Trophoblast cell (in vitro differentiated cells and primary cell): ENCODE measurements at regions not wholly inside any gene's neighbourhood (a gene's known extent, or its start where the extent isn't known, plus 50 kb on each side); places are given as distances from the start of the nearest gene placed in this dataset.
"Not testable (repeated sequence)": the region's sequence is repeated elsewhere in the genome, so short reads cannot be mapped to it uniquely, and the experiment has no call there.

Experiments used
- DNase-seq, 2 donors: peaks; one replicate each; pipeline ENCODE4 v3.0.0-alpha.2; 2016
- H2AFZ ChIP-seq: 2 replicates; pipeline ENCODE4 v1.6.1; 2013; ENCODE audit warnings: low read length, moderate library complexity, mild to moderate bottlenecking; ENCODE audit not compliant: insufficient read depth, poor library complexity
- H2AK5ac ChIP-seq: 2 replicates; pipeline ENCODE4 v1.6.1; 2013; ENCODE audit warnings: mild to moderate bottlenecking, low read length
- H2BK120ac ChIP-seq: 2 replicates; pipeline ENCODE4 v1.6.1; 2013; ENCODE audit warnings: low read length, mild to moderate bottlenecking, moderate library complexity; ENCODE audit not compliant: insufficient read depth, poor library complexity
- H2BK12ac ChIP-seq: 2 replicates; pipeline ENCODE4 v1.6.1; 2013; ENCODE audit warnings: mild to moderate bottlenecking, low read length, moderate library complexity
- H2BK5ac ChIP-seq: 2 replicates; pipeline ENCODE4 v1.6.1; 2013; ENCODE audit warnings: low read length, low read depth, moderate library complexity, mild to moderate bottlenecking; ENCODE audit not compliant: poor library complexity
- H3K14ac ChIP-seq: 2 replicates; pipeline ENCODE4 v1.6.1; 2013; ENCODE audit warnings: mild to moderate bottlenecking, low read length
- H3K18ac ChIP-seq: 2 replicates; pipeline ENCODE4 v1.6.1; 2013; ENCODE audit warnings: mild to moderate bottlenecking, low read length
- H3K23ac ChIP-seq: 2 replicates; pipeline ENCODE4 v1.6.1; 2013; ENCODE audit warnings: low read length
- H3K27ac ChIP-seq: 2 replicates; pipeline ENCODE4 v1.5.1; 2013; ENCODE audit warnings: low read depth, mild to moderate bottlenecking, inconsistent platforms, low read length, moderate library complexity
- H3K27me3 ChIP-seq: 2 replicates; pipeline ENCODE4 v1.6.1; 2013; ENCODE audit warnings: inconsistent platforms, mild to moderate bottlenecking, low read length, moderate library complexity; ENCODE audit not compliant: insufficient read depth
- H3K36me3 ChIP-seq, 2 experiments: 1 replicate in 1 of 2; 2 replicates in 1 of 2; pipeline ENCODE4 v1.6.1; 2013; ENCODE audit warnings: low read length in 2 of 2, mild to moderate bottlenecking in 2 of 2, moderate library complexity in 1 of 2; ENCODE audit not compliant: insufficient read depth in 2 of 2, control insufficient read depth in 1 of 2
- H3K4ac ChIP-seq: 2 replicates; pipeline ENCODE4 v1.6.1; 2013; ENCODE audit warnings: low read depth, mild to moderate bottlenecking, low read length, moderate library complexity
- H3K4me1 ChIP-seq, 2 experiments: 1 replicate in 1 of 2; 2 replicates in 1 of 2; pipeline ENCODE4 v1.6.1; 2013; ENCODE audit warnings: low read length in 2 of 2, mild to moderate bottlenecking in 2 of 2, moderate library complexity in 1 of 2; ENCODE audit not compliant: insufficient read depth in 2 of 2, control insufficient read depth in 1 of 2
- H3K4me2 ChIP-seq: 2 replicates; pipeline ENCODE4 v1.6.1; 2013; ENCODE audit warnings: inconsistent platforms, mild to moderate bottlenecking, low read length, moderate library complexity
- H3K4me3 ChIP-seq: 2 replicates; pipeline ENCODE4 v1.5.1; 2013; ENCODE audit warnings: mild to moderate bottlenecking, low read depth, low read length, inconsistent platforms
- H3K79me1 ChIP-seq: one replicate; pipeline ENCODE4 v1.6.1; 2013; ENCODE audit warnings: low read length
- H3K79me2 ChIP-seq: 2 replicates; pipeline ENCODE4 v1.6.1; 2013; ENCODE audit warnings: low read length, mild to moderate bottlenecking; ENCODE audit not compliant: control insufficient read depth, insufficient read depth, poor library complexity
- H3K9ac ChIP-seq: 2 replicates; pipeline ENCODE4 v1.6.1; 2013; ENCODE audit warnings: mild to moderate bottlenecking, low read length
- H3K9me3 ChIP-seq: 2 replicates; pipeline ENCODE4 v1.6.1; 2013; ENCODE audit warnings: low read depth, mild to moderate bottlenecking, control low read depth, inconsistent platforms, low read length; ENCODE audit not compliant: insufficient read depth
- H4K12ac ChIP-seq: 2 replicates; pipeline ENCODE4 v1.6.1; 2013; ENCODE audit warnings: low read depth, mild to moderate bottlenecking, low read length, moderate library complexity
- H4K8ac ChIP-seq: 2 replicates; pipeline ENCODE4 v1.6.1; 2013; ENCODE audit warnings: low read depth, mild to moderate bottlenecking, low read length, moderate library complexity
- H4K91ac ChIP-seq: one replicate; pipeline ENCODE4 v1.6.1; 2013; ENCODE audit warnings: low read depth, mild to moderate bottlenecking, low read length, moderate library complexity
- WGBS: extraction: QIAGEN DNeasy Blood & Tissue Kit; methylation state at CpG from one replicate; pipeline ENCODE4 v1.1.7; 2013; ENCODE audit warnings: missing lambda C conversion rate; ENCODE audit not compliant: insufficient read length, insufficient coverage; ENCODE audit errors: extremely low coverage; 5-methylcytosine and 5-hydroxymethylcytosine counted together

DNA sequence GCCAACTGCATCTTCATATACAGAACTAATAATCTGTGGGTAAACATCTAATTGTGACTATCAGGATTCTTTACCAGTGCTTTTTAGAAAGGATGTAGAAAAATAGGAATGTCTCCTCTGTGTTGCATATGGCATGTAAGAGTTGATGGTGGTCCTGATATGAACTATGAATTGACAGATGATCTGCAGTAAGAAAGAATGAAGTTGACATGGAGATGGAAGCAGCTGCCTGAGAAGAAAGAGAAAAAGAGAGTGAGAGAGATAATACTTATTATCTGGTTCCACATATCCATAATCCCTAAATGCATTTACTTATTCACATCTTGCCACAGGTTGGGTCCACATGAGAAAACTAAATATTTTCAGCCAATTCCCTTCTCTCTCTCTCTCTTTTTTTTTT, 1022.9 kb downstream of the SLC6A15 start:
- Histone ChIP-seq H2BK120ac (no peak overlapping the region), H4K12ac (no peak overlapping the region), H3K9ac (no peak overlapping the region), H3K18ac (no peak overlapping the region), H3K27ac (no peak overlapping the region), H3K14ac (no peak overlapping the region), H2BK5ac (no peak overlapping the region), H3K4me2 (no peak overlapping the region), H4K8ac (no peak overlapping the region), H3K23ac (no peak overlapping the region), H3K36me3 (no peaks in the 10 kb centered on the region), H2AFZ (no peak overlapping the region), H3K4me3 (no peak overlapping the region), H3K4ac (no peak overlapping the region), H3K4me1 (no peaks in the 10 kb centered on the region), H4K91ac (no peak overlapping the region), H3K9me3 (no peaks in the 10 kb centered on the region), H3K79me2 (no peaks in the 10 kb centered on the region), H3K79me1 (no peaks in the 10 kb centered on the region), H2BK12ac (no peak overlapping the region), H2AK5ac (no peak overlapping the region), H3K27me3 (no peaks in the 10 kb centered on the region)
- DNase-seq: no peak

DNA sequence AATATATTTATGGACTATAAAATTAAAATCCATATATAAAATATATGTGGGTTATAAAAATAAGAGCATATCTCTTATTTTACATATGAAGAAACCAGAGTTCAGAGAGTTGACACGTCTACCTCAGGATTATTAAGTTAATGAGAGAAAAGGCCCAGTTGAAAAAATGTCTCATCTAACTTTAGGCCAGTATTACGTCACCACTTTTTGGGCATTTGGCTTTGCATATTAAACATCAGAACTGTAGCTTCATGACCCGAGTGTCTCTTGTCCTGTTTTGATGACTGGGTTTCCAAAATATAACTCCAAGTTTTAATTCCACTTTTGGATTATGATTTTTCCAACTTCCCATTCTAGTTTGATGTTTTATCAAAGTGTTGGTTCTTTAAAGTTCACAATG, 1026.1 kb downstream of the SLC6A15 start:
- no peak overlapping the region for H2BK5ac ChIP-seq
- no peaks in the 10 kb centered on the region for H3K4me1 ChIP-seq
- no peak overlapping the region for H2AK5ac ChIP-seq
- H4K12ac ChIP-seq: no peak overlapping the region
- H4K8ac ChIP-seq: no peak overlapping the region
- no peak overlapping the region for H3K23ac ChIP-seq
- DNase-seq: no peak
- no peak overlapping the region for H2BK120ac ChIP-seq
- H3K4me2 ChIP-seq: no peak overlapping the region
- H3K27ac ChIP-seq: no peak overlapping the region
- H4K91ac ChIP-seq: no peak overlapping the region
- no peak overlapping the region for H3K9ac ChIP-seq
- no peaks in the 10 kb centered on the region for H3K79me2 ChIP-seq
- no peak overlapping the region for H3K4ac ChIP-seq
- no peaks in the 10 kb centered on the region for H3K36me3 ChIP-seq
- no peak overlapping the region for H3K14ac ChIP-seq
- no peak overlapping the region for H3K18ac ChIP-seq
- no peak overlapping the region for H2AFZ ChIP-seq
- no CpG with 5 or more reads among the region's 3 CpGs for WGBS
- H2BK12ac ChIP-seq: no peak overlapping the region
- H3K4me3 ChIP-seq: no peak overlapping the region
- H3K79me1 ChIP-seq: no peaks in the 10 kb centered on the region
- H3K9me3 ChIP-seq: no peaks in the 10 kb centered on the region
- H3K27me3 ChIP-seq: no peaks in the 10 kb centered on the region

DNA sequence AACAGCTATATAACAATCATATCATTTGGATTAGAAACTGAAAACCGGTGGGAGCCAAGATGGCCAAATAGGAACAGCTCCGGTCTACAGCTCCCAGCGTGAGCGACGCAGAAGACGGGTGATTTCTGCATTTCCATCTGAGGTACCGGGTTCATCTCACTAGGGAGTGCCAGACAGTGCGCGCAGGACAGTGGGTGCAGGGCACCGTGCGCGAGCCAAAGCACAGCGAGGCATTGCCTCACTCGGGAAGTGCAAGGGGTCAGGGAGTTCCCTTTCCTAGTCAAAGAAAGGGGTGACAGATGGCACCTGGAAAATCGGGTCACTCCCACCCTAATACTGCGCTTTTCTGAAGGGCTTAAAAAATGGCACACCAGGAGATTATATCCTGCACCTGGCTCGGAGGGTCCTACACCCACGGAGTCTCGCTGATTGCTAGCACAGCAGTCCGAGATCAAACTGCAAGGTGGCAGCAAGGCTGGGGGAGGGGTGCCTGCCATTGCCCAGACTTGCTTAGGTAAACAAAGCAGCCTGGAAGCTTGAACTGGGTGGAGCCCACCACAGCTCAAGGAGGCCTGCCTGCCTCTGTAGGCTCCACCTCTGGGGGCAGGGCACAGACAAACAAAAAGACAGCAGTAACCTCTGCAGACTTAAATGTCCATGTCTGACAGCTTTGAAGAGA, 1041.5 kb downstream of the SLC6A15 start:
- H4K8ac ChIP-seq: not testable (repeated sequence)

DNA sequence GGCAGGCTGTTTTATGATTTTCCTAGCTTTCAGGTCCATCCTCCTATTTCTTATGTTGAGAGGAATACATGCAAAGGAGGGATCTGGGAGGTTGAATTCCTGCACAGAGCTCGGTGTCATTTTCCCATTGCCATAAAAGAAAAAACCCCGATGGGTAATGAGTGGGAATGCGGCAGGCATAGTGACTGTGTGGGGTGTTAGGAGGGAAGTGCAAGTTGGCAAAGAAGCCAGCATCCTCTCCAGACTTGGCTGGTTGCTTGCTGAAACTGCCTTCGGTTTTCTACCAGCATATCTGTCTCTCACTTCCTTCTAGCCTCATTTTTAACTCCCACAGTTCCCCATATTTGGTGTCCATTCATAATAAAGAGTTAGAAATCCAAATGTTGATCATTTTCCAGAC, 1046.1 kb downstream of the SLC6A15 start:
- no peak overlapping the region for H3K9ac ChIP-seq
- no peak overlapping the region for H3K4me3 ChIP-seq
- H2AK5ac ChIP-seq: no peak overlapping the region
- no peak overlapping the region for H4K91ac ChIP-seq
- no peak overlapping the region for H3K4me2 ChIP-seq
- no peak overlapping the region for H3K23ac ChIP-seq
- H4K8ac ChIP-seq: no peak overlapping the region
- no peak overlapping the region for H3K14ac ChIP-seq
- no peak overlapping the region for H2BK5ac ChIP-seq
- H2BK12ac ChIP-seq: no peak overlapping the region
- H3K79me2 ChIP-seq: no peaks in the 10 kb centered on the region
- H2BK120ac ChIP-seq: no peak overlapping the region
- H3K9me3 ChIP-seq: peaks cover under 1% of the 10 kb centered on the region
- no peaks in the 10 kb centered on the region for H3K4me1 ChIP-seq
- no peak overlapping the region for H3K18ac ChIP-seq
- H4K12ac ChIP-seq: no peak overlapping the region
- H2AFZ ChIP-seq: no peak overlapping the region
- DNase-seq: no peak
- no peak overlapping the region for H3K27ac ChIP-seq
- H3K4ac ChIP-seq: no peak overlapping the region
- no peaks in the 10 kb centered on the region for H3K27me3 ChIP-seq
- H3K36me3 ChIP-seq: no peaks in the 10 kb centered on the region
- H3K79me1 ChIP-seq: no peaks in the 10 kb centered on the region
- no CpG with 5 or more reads among the region's 4 CpGs for WGBS

More for the DNA sequence above, 1041.5 kb downstream of the SLC6A15 start:
- H3K9ac ChIP-seq, H3K4me2 ChIP-seq, H3K79me1 ChIP-seq, H2BK12ac ChIP-seq, H3K9me3 ChIP-seq, H3K4me1 ChIP-seq, H3K23ac ChIP-seq, H3K18ac ChIP-seq, H2AK5ac ChIP-seq, H3K27me3 ChIP-seq, DNase-seq, H3K4ac ChIP-seq, H3K79me2 ChIP-seq, H3K27ac ChIP-seq, H3K4me3 ChIP-seq, H2BK120ac ChIP-seq, H2AFZ ChIP-seq, H3K14ac ChIP-seq, H2BK5ac ChIP-seq, H4K12ac ChIP-seq, H3K36me3 ChIP-seq, H4K91ac ChIP-seq: not testable (repeated sequence)
- WGBS: no CpG with 5 or more reads among the region's 20 CpGs
